SK-N-SH (cell line): ENCODE measurements at regions not wholly inside any gene's neighbourhood (a gene's known extent, or its start where the extent isn't known, plus 50 kb on each side); places are given as distances from the start of the nearest gene placed in this dataset.

Experiments used
- CTCF ChIA-PET: fragments of 300-600, 350-600 bp; formaldehyde crosslinking; extraction: SDS; loops from one replicate; lab custom pipeline; 2021; lab: Yijun Ruan, JAX
- POLR2A ChIA-PET: fragments of 350-600 bp; sonication (Branson Sonifier 250); formaldehyde crosslinking; extraction: SDS; loops from one replicate; lab custom pipeline; 2020; ENCODE audit warnings: antibody characterized with exemption, inconsistent platforms; lab: Yijun Ruan, JAX
- DNase-seq: peaks from one replicate; pipeline ENCODE4 v3.0.0; 2012
- H2AFZ ChIP-seq: fragments of 200-600 bp; sonication (generic); 2 replicates; pipeline ENCODE4 v1.8.1; 2016; ENCODE audit warnings: antibody characterized with exemption, mild to moderate bottlenecking, low read depth
- H3F3A ChIP-seq: fragments of 200-600 bp; sonication (generic); replicated peaks from 2 replicates; pipeline ENCODE3; 2016; ENCODE audit warnings: antibody characterized with exemption, mild to moderate bottlenecking; ENCODE audit not compliant: insufficient read depth
- H3K27ac ChIP-seq, 2 experiments: fragments of 200-500 bp in 1 of 2; fragments of 200-600 bp in 1 of 2; sonication (Bioruptor generic) in 1 of 2; sonication (generic), shearing (Covaris generic) in 1 of 2; 2 replicates each; pipeline versions ENCODE4 v1.5.1 to v1.6.1; 2014 to 2016; ENCODE audit warnings: low read depth in 2 of 2, inconsistent platforms in 1 of 2, low read length in 1 of 2, mild to moderate bottlenecking in 1 of 2, mixed read lengths in 1 of 2
- H3K27me3 ChIP-seq: fragments of 200-600 bp; sonication (generic), shearing (Covaris generic); 2 replicates; pipeline ENCODE4 v1.6.1; 2016; ENCODE audit warnings: mixed run types; ENCODE audit not compliant: insufficient read depth
- H3K36me3 ChIP-seq, 2 experiments: fragments of 200-500 bp in 1 of 2; fragments of 200-600 bp in 1 of 2; sonication (Bioruptor generic) in 1 of 2; sonication (generic) in 1 of 2; replicated peaks in 1 of 2; 2 replicates each; pipeline versions ENCODE3 to v1.5.1; 2014 to 2016; ENCODE audit warnings: low read length in 1 of 2, mild to moderate bottlenecking in 1 of 2; ENCODE audit not compliant: insufficient read depth in 2 of 2, control insufficient read depth in 1 of 2
- H3K4me1 ChIP-seq, 2 experiments: fragments of 200-500 bp in 1 of 2; fragments of 200-600 bp in 1 of 2; sonication (Bioruptor generic) in 1 of 2; sonication (generic), shearing (Covaris generic) in 1 of 2; 2 replicates each; pipeline versions ENCODE4 v1.5.1 to v1.6.1; 2014 to 2016; ENCODE audit warnings: low read depth in 1 of 2, low read length in 1 of 2, mixed run types in 1 of 2; ENCODE audit not compliant: insufficient read depth in 2 of 2, control insufficient read depth in 1 of 2
- H3K4me2 ChIP-seq: fragments of 200-600 bp; sonication (generic), shearing (Covaris generic); 2 replicates; pipeline ENCODE4 v1.6.1; 2017; ENCODE audit warnings: mixed run types
- H3K4me3 ChIP-seq, 2 experiments: fragments of 200-500 bp in 1 of 2; fragments of 200-600 bp in 1 of 2; sonication (Bioruptor generic) in 1 of 2; sonication (generic), shearing (Covaris generic) in 1 of 2; 2 replicates each; pipeline versions ENCODE4 v1.5.1 to v1.8.1; 2014 to 2016; ENCODE audit warnings: low read depth in 2 of 2, inconsistent platforms in 1 of 2, low read length in 1 of 2, mild to moderate bottlenecking in 1 of 2, mixed read lengths in 1 of 2, moderate library complexity in 1 of 2
- H3K79me2 ChIP-seq: fragments of 200-600 bp; sonication (generic); 2 replicates; pipeline ENCODE4 v1.8.1; 2017; ENCODE audit warnings: mild to moderate bottlenecking; ENCODE audit not compliant: insufficient read depth
- H3K9ac ChIP-seq: fragments of 200-600 bp; sonication (generic); 2 replicates; pipeline ENCODE4 v1.6.1; 2017; ENCODE audit warnings: mixed run types
- H3K9me2 ChIP-seq: fragments of 200-600 bp; sonication (generic); 2 replicates; pipeline ENCODE4 v1.6.1; 2017; ENCODE audit warnings: mixed run types
- H3K9me3 ChIP-seq: fragments of 200-600 bp; sonication (generic); 2 replicates; pipeline ENCODE4 v1.6.1; 2017; ENCODE audit warnings: mixed run types, mild to moderate bottlenecking, moderate library complexity
- H4K20me1 ChIP-seq: fragments of 200-600 bp; sonication (generic); 2 replicates; pipeline ENCODE4 v1.6.1; 2017; ENCODE audit warnings: mild to moderate bottlenecking, mixed run types; ENCODE audit not compliant: insufficient read depth
- CHD2 ChIP-seq: fragments of 150-350 bp; IDR thresholded peaks from 2 replicates; pipeline ENCODE4 v1.6.1; 2018; ENCODE audit warnings: low read length; ENCODE audit not compliant: partially characterized antibody
- ELF1 ChIP-seq: IDR thresholded peaks from 2 replicates; pipeline ENCODE4 v1.4.0; 2012
- EZH2phosphoT487 ChIP-seq: fragments of 200-600 bp; sonication (generic); IDR thresholded peaks from 2 replicates; pipeline ENCODE4 v1.6.1; 2017; ENCODE audit warnings: low read depth, mixed run types, mild to moderate bottlenecking, antibody characterized with exemption, moderate library complexity, borderline replicate concordance
- GABPA ChIP-seq: IDR thresholded peaks from 2 replicates; pipeline ENCODE4 v1.4.0; 2012; ENCODE audit warnings: low read depth, mild to moderate bottlenecking
- GATA2 ChIP-seq: sonication (generic); formaldehyde crosslinking; IDR thresholded peaks from 2 replicates; pipeline ENCODE4 v1.5.0; 2020; ENCODE audit warnings: mild to moderate bottlenecking, missing genetic modification reagents
- RAD21 ChIP-seq: IDR thresholded peaks from 2 replicates; pipeline ENCODE4 v1.6.1; 2012; ENCODE audit warnings: mild to moderate bottlenecking, low read length
- RCOR1 ChIP-seq: fragments of 150-350 bp; IDR thresholded peaks from 2 replicates; pipeline ENCODE4 v1.6.1; 2017; ENCODE audit warnings: antibody characterized with exemption, low read length
- REST ChIP-seq: IDR thresholded peaks from 2 replicates; pipeline ENCODE4 v1.6.1; 2012; ENCODE audit warnings: mild to moderate bottlenecking, low read depth, low read length, moderate library complexity
- SIN3A ChIP-seq: IDR thresholded peaks from 2 replicates; pipeline ENCODE4 v1.6.1; 2012; ENCODE audit warnings: low read depth, mild to moderate bottlenecking, low read length, moderate library complexity, borderline replicate concordance
- SMC3 ChIP-seq: IDR thresholded peaks from 2 replicates; pipeline ENCODE4 v1.6.1; 2012; ENCODE audit warnings: low read depth, low read length, improper control_type of control experiment
- TCF12 ChIP-seq: IDR thresholded peaks from 2 replicates; pipeline ENCODE4 v1.4.0; 2012
- TEAD4 ChIP-seq: IDR thresholded peaks from 2 replicates; pipeline ENCODE4 v1.4.0; 2012; ENCODE audit warnings: mild to moderate bottlenecking, borderline replicate concordance; ENCODE audit not compliant: insufficient read depth
- USF2 ChIP-seq: fragments of 150-350 bp; IDR thresholded peaks from 2 replicates; pipeline ENCODE4 v1.6.1; 2017; ENCODE audit warnings: antibody characterized with exemption, low read length, low read depth, borderline replicate concordance
- YY1 ChIP-seq: IDR thresholded peaks from 2 replicates; pipeline ENCODE4 v1.4.0; 2012; ENCODE audit warnings: low read depth, mild to moderate bottlenecking
- ZBTB33 ChIP-seq: IDR thresholded peaks from 2 replicates; pipeline ENCODE4 v1.4.0; 2012; ENCODE audit warnings: low read depth, borderline replicate concordance

- Histone ChIP-seq H3K27me3 (no peaks in the 10 kb centered on the region), H4K20me1 (no peaks in the 10 kb centered on the region), H3K27ac (no peak overlapping the region), H3K4me3 (no peak overlapping the region), H3K9me3 (no peaks in the 10 kb centered on the region), H3K79me2 (no peaks in the 10 kb centered on the region), H3K9ac (no peak overlapping the region), H3F3A (no peaks in the 10 kb centered on the region), H3K9me2 (no peaks in the 10 kb centered on the region), H3K36me3 (no peaks in the 10 kb centered on the region), H2AFZ (no peak overlapping the region), H3K4me1 (no peaks in the 10 kb centered on the region), H3K4me2 (no peak overlapping the region)
- CTCF ChIA-PET = no interaction called here
- POLR2A ChIA-PET = no interaction called here
- no peak for TF ChIP-seq REST
- TF ChIP-seq SIN3A = no peak
- TF ChIP-seq EZH2phosphoT487 = no peak
- TF ChIP-seq RAD21 = no peak
- TF ChIP-seq RCOR1 = no peak
- TF ChIP-seq YY1 = no peak
- no peak for TF ChIP-seq GABPA
- no peak for TF ChIP-seq USF2
- TF ChIP-seq CHD2 = no peak
- no peak for TF ChIP-seq ELF1
- no peak for TF ChIP-seq TEAD4
- no peak for TF ChIP-seq ZBTB33
- no peak for TF ChIP-seq SMC3
- TF ChIP-seq TCF12 = no peak
- no peak for TF ChIP-seq GATA2 (CRISPR knock-in tag)
- DNase-seq = no peak
Measured at GRCh38 chrX:34866646-34867045, 76.0 kb upstream of the FAM47B start.
